ENCODE measurements at regions not wholly inside any gene's neighbourhood (a gene's known extent, or its start where the extent isn't known, plus 50 kb on each side); places are given as distances from the start of the nearest gene placed in this dataset.
"Not testable (repeated sequence)": the region's sequence is repeated elsewhere in the genome, so short reads cannot be mapped to it uniquely, and the experiment has no call there.

GRCh38 chr6:93835451-93836145 lies 416.2 kb upstream of the EPHA7 start:
- TF ChIP-seq, protein P1, sequence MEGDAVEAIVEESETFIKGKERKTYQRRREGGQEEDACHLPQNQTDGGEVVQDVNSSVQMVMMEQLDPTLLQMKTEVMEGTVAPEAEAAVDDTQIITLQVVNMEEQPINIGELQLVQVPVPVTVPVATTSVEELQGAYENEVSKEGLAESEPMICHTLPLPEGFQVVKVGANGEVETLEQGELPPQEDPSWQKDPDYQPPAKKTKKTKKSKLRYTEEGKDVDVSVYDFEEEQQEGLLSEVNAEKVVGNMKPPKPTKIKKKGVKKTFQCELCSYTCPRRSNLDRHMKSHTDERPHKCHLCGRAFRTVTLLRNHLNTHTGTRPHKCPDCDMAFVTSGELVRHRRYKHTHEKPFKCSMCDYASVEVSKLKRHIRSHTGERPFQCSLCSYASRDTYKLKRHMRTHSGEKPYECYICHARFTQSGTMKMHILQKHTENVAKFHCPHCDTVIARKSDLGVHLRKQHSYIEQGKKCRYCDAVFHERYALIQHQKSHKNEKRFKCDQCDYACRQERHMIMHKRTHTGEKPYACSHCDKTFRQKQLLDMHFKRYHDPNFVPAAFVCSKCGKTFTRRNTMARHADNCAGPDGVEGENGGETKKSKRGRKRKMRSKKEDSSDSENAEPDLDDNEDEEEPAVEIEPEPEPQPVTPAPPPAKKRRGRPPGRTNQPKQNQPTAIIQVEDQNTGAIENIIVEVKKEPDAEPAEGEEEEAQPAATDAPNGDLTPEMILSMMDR (IDR thresholded peaks at IDR 0.05; ENCODE audit: insufficient read depth, low read depth, low read length) = not testable (repeated sequence)
- TF ChIP-seq EZH2 (IDR thresholded peaks at IDR 0.05; ENCODE audit: insufficient read depth, low read length) = not testable (repeated sequence)

All from astrocyte (in vitro differentiated cells and primary cell).